Activated naive CD8-positive, alpha-beta T cell treated with anti-CD3 and anti-CD28 coated beads for 36 hours (primary cell): ENCODE measurements at regions not wholly inside any gene's neighbourhood (a gene's known extent, or its start where the extent isn't known, plus 50 kb on each side); places are given as distances from the start of the nearest gene placed in this dataset.

Experiments used
- DNase-seq: peaks from one replicate; pipeline ENCODE4 v3.0.0; 2021
- H3K27ac Mint-ChIP-seq: one replicate; pipeline ENCODE4 v1.8.0; 2022; ENCODE audit warnings: mild to moderate bottlenecking, moderate library complexity, mixed read lengths
- H3K27me3 Mint-ChIP-seq: one replicate; pipeline ENCODE4 v1.8.0; 2022; ENCODE audit warnings: mild to moderate bottlenecking, mixed read lengths
- H3K36me3 Mint-ChIP-seq: one replicate; pipeline ENCODE4 v1.8.0; 2021; ENCODE audit warnings: mild to moderate bottlenecking, mixed read lengths
- H3K4me1 Mint-ChIP-seq: one replicate; pipeline ENCODE4 v1.8.0; 2021; ENCODE audit warnings: mixed read lengths
- H3K4me3 Mint-ChIP-seq: one replicate; pipeline ENCODE4 v1.8.0; 2022; ENCODE audit warnings: mild to moderate bottlenecking, moderate library complexity, mixed read lengths
- H3K9me3 Mint-ChIP-seq: one replicate; pipeline ENCODE4 v1.8.0; 2022; ENCODE audit warnings: mixed read lengths

DNA sequence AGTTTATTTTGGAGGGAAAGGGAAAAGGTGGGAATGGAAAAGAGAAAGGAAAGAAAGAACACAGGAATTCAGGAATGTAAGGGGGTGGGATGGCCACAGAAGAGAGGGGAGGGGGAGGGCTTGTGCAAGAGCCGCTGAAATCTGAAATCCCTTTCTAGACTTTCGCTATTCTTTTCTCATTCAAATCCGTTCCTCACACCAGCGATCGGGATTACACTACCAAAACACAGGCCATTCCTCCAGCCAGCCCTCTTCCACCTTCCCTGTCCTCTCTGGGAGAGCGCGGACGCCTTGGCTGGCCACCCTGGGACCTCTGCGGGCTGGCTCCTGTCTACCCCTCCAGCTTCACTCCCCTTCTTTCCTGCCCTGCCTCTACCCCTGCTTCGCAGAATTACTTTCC is 102.3 kb downstream of the CDCA7 start:
- Mint-ChIP-seq H3K9me3 (no peaks in the 10 kb centered on the region), H3K36me3 (no peaks in the 10 kb centered on the region), H3K4me3 (no peak overlapping the region), H3K27ac (no peak overlapping the region), H3K4me1 (no peaks in the 10 kb centered on the region), H3K27me3 (peaks cover 21% of the 10 kb centered on the region)
- no peak for DNase-seq

DNA sequence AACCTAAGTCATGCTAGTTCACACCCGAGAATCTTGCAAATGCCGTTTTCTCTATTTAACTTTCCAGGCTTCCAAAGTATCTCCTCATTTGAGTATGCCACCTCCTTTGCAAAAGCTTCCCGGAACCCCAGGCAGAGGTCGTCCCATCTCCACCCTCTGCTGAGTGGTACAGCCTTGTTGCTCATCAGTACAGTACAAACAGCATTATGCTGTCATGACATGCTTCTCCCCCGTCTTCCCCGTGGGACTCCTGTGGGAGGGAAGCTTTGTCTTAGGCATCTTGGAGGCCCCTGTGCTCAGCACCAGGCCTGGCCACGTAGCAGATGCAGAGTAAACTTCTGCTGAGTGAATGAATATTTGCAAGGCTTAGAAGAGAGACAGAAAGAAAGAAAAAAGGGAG is 102.7 kb downstream of the CDCA7 start:
- Mint-ChIP-seq H3K27me3 (peaks cover 24% of the 10 kb centered on the region), H3K9me3 (no peaks in the 10 kb centered on the region), H3K4me1 (no peaks in the 10 kb centered on the region), H3K4me3 (no peak overlapping the region), H3K27ac (no peak overlapping the region), H3K36me3 (no peaks in the 10 kb centered on the region)
- no peak for DNase-seq

DNA sequence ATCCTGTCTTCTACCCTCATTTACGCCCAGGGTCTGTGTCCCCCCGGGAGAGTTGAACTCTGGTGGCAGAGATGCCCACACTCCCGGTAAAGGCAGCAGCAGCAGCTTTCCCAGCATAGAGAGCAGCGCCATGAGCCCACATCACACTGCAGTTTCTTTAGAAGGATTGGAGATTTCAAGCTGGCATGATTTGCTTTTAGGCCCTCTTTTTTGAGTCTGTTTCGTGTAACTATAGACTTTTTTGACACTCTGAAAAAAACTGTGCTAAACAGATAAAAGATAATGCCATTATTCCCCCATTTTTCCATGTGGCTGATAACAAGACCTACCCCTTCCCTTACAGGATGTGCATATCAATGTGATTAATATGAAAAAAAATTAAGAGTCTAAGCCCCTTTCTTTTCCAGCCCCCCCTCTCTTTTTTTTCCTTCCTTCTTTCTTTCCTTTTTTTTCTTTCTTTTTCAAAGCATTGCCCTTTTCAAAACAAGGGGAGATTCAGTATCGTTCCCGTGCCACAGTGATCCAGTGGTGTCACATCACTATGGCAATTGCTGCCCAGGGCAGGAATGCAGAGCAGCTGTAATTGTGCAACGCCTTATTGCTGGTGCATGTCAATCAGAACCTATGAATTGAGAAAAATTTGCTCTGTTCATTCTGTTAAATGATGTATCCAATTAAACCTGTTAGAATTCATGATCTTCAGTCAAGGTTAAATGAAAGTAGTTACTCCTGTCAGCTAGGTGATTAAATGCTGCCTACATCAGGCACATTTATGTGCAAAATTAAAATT is 104.5 kb downstream of the CDCA7 start:
- no peaks in the 10 kb centered on the region for H3K9me3 Mint-ChIP-seq

DNA sequence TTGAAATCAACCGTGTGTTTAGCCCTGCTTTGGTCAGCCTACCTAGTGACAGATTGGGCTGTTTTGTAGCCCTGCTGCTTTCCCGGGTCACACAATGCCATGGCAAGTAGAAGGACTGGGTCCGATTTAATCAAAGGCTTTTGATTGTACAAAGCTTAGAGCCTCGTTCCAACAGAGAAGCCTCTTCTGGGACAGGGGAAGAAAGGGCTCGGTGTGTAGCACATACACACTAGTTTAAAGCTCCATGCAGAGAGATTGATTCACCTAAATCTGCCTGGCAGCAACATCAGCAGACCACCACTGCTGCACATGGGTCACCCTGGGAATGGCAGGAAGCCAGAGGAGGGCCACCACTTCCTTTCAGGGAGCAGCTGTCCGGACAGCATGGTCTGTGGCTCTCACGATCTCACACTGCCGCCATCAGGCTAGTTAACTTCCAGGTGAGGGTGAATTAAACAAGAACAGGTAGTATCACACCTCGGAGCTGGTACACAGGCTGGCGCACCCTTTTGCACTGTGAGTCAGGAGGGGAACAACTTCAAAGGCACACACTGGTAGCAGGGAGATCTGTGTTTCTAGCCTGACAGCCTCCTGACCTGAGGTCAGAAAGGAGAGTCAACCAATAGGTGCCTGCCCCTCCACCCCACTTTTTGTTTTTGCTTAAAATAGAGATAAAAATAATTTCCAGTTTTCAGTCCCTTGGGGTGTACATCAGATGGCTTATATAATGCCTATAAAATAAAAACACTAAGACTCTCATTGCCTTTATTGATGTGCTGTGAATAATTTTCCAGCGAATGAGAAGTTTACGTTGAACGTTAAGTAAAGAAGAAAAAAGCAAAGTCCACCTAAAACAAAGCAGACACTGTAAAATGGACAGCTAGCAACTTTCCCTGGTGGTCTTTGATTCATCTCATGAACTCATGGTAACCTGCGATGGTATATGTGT is 108.5 kb downstream of the CDCA7 start:
- Mint-ChIP-seq H3K36me3 (no peaks in the 10 kb centered on the region), H3K27me3 (peaks cover 27% of the 10 kb centered on the region), H3K4me3 (no peak overlapping the region), H3K9me3 (no peaks in the 10 kb centered on the region), H3K4me1 (no peaks in the 10 kb centered on the region), H3K27ac (no peak overlapping the region)
- DNase-seq = no peak

More for the DNA sequence above, 104.5 kb downstream of the CDCA7 start:
- no peaks in the 10 kb centered on the region for H3K36me3 Mint-ChIP-seq
- DNase-seq = no peak
- peaks cover 26% of the 10 kb centered on the region for H3K27me3 Mint-ChIP-seq
- H3K4me1 Mint-ChIP-seq = no peaks in the 10 kb centered on the region
- H3K4me3 Mint-ChIP-seq = no peak overlapping the region
- no peak overlapping the region for H3K27ac Mint-ChIP-seq

DNA sequence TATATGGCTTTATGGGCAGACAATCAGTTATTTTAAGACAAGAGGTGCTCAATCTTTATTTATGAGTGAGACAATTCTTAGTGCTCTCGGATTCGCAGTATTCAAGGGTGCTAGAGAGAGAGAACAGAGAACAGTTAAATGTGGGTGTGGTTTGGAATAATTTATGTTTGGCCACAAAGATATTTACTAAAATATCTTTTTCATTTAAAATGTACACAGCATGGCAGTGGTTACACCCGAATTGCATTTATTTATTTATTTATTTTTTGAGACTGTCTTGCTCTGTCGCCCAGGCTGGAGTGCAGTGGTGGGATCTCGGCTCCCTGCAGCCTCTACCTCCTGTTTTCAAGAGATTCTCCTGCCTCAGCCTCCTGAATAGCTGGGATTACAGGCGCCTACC is 109.2 kb downstream of the CDCA7 start:
- Mint-ChIP-seq H3K4me1 (no peaks in the 10 kb centered on the region), H3K36me3 (no peaks in the 10 kb centered on the region), H3K27ac (no peak overlapping the region), H3K4me3 (no peak overlapping the region), H3K9me3 (no peaks in the 10 kb centered on the region), H3K27me3 (peaks cover 27% of the 10 kb centered on the region)
- DNase-seq = no peak

DNA sequence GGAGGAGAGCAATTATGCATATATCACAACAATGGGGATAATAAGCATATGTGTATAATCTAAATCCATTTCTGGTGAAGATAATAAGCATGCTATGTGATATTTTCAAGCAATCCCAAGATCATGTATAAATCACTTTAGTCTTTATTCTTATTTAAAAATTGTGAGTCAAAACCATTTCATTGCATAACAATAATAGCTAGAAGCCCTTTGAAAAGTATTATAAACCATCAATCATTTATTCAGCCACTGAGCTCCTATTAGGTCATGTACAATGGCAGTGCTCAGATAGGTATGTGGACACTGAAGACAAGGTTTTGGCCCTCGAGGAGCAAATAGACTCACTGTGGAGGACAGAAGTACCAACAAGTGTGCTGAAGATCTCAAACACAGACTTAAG is 113.1 kb downstream of the CDCA7 start:
- Mint-ChIP-seq H3K27me3 (peaks cover 18% of the 10 kb centered on the region), H3K36me3 (no peaks in the 10 kb centered on the region), H3K27ac (no peak overlapping the region), H3K4me1 (no peaks in the 10 kb centered on the region), H3K4me3 (no peak overlapping the region), H3K9me3 (peaks cover 3% of the 10 kb centered on the region)
- DNase-seq = no peak

DNA sequence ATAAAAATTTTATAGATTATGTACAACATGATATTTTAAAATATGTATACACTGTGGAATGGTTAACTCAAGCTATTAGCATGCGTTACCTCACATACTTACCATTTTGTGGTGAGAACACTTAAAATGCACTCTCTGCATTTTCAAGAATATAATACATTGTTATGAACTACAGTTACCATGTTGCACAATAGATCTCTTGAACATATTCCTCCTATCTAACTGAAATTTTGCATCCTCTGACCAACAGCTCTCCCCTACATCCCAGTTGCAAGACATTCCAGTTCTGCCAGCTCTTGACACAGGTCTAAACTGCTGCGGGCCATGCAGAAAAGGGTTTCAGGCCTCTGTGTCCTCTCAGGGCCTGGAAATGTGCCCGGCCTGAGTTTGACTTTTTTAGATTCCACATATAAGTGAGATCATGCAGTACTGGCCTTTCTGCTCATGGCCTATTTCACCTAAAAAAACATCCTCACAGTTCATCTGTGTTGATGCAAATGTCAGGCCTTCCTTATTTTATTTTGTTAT is 113.7 kb downstream of the CDCA7 start:
- DNase-seq = no peak
- Mint-ChIP-seq H3K36me3 (no peaks in the 10 kb centered on the region), H3K4me1 (no peaks in the 10 kb centered on the region), H3K4me3 (no peak overlapping the region), H3K27me3 (peaks cover 19% of the 10 kb centered on the region), H3K9me3 (peaks cover 3% of the 10 kb centered on the region), H3K27ac (no peak overlapping the region)

DNA sequence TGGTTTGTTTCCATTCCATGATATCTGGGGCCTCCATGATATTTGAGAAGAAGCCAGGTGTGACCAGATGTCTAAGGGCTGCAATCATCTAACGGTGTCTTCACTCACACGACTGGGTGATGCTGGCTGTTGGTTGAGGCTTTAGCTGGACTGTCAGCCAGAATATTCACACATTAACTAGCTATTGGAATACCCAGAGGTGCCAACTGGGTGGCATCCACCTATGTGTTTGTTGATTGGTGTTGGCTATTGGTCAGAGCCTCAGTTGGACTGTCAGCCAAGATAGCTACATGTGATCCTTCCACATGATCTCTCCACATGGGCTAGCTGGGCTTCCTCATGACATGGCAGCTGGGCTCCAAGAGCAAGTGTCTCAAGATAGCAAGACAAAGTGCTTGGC is 117.4 kb downstream of the CDCA7 start:
- peaks cover 3% of the 10 kb centered on the region for H3K9me3 Mint-ChIP-seq
- no peak overlapping the region for H3K4me3 Mint-ChIP-seq
- no peaks in the 10 kb centered on the region for H3K36me3 Mint-ChIP-seq
- no peak for DNase-seq
- no peak overlapping the region for H3K27ac Mint-ChIP-seq
- peaks cover 24% of the 10 kb centered on the region for H3K27me3 Mint-ChIP-seq
- no peaks in the 10 kb centered on the region for H3K4me1 Mint-ChIP-seq

DNA sequence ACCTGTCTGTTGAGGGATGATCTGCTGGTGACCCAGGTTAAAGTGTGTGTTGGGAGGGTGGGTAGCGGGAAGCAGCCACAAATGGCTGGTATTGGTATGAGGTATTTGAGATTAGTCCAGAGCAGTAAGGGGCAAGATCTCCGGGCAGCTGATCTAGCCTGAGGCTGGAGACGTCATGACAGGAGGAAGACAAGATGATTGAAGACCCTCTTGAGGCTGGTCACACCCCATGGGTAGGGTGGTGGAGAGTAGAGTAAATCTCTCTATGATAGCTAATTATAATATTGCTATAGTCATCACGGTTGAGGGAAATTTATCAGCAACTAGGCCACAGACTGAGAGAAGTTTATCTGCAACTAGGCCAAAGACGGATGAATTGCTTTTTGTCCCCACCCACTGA is 128.5 kb downstream of the CDCA7 start:
- Mint-ChIP-seq H3K27me3 (no peaks in the 10 kb centered on the region), H3K4me1 (no peaks in the 10 kb centered on the region), H3K27ac (no peak overlapping the region), H3K4me3 (no peak overlapping the region), H3K9me3 (no peaks in the 10 kb centered on the region), H3K36me3 (no peaks in the 10 kb centered on the region)
- DNase-seq = no peak

DNA sequence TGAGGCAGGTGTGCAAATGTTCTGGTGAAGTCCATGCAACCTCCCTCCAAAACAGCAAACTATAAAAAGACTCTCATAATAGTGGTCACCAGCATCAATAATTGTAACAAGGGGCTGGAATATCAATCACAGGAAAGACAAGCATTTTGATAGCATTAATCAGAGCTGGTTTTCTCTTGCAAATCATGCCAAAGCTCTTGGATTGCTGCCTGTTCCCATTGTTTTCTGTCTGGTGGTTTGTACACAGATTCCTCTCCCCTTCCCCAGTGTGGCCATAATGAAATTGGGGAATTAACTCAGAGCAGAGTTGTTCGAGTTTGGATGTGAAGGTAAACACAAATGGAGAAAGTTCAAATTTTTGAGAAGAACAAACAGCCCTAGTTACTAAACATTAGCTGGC is 134.2 kb downstream of the CDCA7 start:
- Mint-ChIP-seq H3K4me3 (no peak overlapping the region), H3K27ac (no peak overlapping the region), H3K36me3 (no peaks in the 10 kb centered on the region), H3K27me3 (peaks cover 21% of the 10 kb centered on the region), H3K4me1 (no peaks in the 10 kb centered on the region), H3K9me3 (no peaks in the 10 kb centered on the region)
- DNase-seq = no peak

DNA sequence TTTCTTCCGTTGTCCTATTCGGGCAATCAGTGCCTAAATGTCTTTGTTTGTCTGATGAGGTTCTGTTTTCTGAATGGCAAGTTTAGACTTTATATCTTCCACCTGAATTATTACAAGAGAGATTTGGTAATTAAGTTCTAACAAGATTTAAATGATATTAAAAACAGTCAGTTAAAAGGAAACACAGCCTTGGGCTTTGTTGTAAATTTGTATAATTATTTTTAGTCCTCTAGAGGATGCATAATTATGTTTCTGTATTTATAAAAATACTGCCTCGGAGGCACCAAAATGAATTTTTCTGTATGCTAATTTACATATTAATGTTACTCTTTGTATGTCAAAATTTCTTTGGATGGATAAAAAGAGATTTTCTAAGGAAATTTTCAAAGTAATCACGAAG is 136.7 kb downstream of the CDCA7 start:
- Mint-ChIP-seq H3K4me1 (no peaks in the 10 kb centered on the region), H3K36me3 (no peaks in the 10 kb centered on the region), H3K27ac (no peak overlapping the region), H3K4me3 (no peak overlapping the region), H3K9me3 (no peaks in the 10 kb centered on the region), H3K27me3 (peaks cover 21% of the 10 kb centered on the region)
- no peak for DNase-seq

DNA sequence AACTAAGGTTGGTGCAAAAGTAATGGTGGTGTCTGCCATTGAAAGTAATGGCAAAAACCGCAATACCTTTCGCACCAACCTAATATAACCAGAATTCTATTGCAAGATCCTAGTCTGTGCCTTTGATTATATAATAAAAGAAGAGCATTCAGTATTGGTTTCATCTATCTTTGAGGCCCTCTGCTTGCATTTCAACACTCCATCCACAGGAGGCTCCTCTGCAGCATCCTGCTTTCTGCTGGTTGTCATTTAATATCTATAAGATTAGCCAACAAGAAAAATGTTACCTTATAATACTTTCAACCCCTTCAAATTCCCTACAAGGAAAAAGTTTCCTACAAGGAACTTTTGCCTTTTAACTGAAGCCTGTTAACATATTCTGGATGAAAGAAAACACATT is 139.2 kb downstream of the CDCA7 start:
- DNase-seq = no peak
- Mint-ChIP-seq H3K4me1 (no peaks in the 10 kb centered on the region), H3K4me3 (no peak overlapping the region), H3K27ac (no peak overlapping the region), H3K9me3 (no peaks in the 10 kb centered on the region), H3K36me3 (no peaks in the 10 kb centered on the region), H3K27me3 (peaks cover 28% of the 10 kb centered on the region)

DNA sequence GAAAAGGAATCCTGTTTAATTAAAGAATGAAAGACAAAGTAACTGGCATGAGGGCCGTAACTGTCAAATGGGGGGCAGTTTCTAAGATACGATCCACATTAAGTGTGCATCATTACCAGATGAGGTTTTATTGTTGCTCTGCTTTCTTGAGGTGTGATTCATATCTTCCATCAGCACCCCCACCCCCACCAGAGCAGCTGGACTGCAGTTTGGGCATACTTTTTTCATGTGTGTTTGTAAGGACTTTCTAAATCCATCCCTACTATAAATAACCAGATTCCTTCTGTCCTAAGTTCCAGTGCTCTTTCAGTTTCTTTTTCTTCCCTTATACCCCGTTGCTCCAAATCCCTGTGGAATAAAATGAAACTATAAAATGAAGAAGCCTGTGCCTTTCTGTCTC is 142.1 kb downstream of the CDCA7 start:
- no peak overlapping the region for H3K27ac Mint-ChIP-seq

DNA sequence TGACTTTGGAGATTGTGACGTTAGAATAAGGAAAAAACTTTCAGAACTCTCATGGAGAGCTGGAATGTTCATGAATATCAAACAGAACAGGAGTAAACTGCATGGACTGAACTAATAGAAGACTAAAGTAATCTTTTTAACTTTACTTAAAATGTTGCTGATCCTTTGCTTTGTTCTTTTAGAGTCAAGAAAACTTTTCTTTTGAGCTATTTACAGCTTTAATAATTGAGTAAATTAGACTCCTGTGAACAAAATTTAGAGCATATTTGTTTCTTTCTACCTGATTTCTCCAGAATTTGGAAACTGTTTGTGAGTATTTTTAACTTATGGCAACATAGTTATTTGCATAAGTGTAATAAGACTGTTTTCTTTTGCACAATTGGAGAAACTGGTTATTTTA is 146.3 kb downstream of the CDCA7 start:
- peaks cover 22% of the 10 kb centered on the region for H3K27me3 Mint-ChIP-seq
- no peaks in the 10 kb centered on the region for H3K4me1 Mint-ChIP-seq

More for the DNA sequence above, 142.1 kb downstream of the CDCA7 start:
- no peak for DNase-seq
- Mint-ChIP-seq H3K4me1 (no peaks in the 10 kb centered on the region), H3K36me3 (no peaks in the 10 kb centered on the region), H3K27me3 (peaks cover 9% of the 10 kb centered on the region), H3K9me3 (peaks cover 9% of the 10 kb centered on the region), H3K4me3 (no peak overlapping the region)

DNA sequence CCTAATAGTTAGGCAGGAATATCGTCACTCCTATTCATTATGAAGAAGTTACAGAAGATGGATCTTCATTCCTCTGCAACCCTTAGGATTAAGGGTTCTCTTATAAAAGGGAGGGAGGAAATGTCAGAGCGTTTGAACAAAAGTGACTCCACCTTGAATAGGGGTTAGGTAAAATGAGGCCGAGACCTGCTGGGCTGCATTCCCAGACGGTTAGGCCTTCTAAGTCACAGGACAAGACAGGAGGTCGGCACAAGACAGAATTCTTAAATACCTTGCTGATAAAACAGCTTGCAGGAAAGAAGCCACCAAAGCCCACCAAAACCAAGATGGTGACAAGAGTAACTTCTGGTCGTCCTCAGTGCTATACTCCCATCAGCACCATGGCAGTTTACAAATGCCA is 147.6 kb downstream of the CDCA7 start:
- peaks cover 9% of the 10 kb centered on the region for H3K9me3 Mint-ChIP-seq
- no peaks in the 10 kb centered on the region for H3K4me1 Mint-ChIP-seq
- no peaks in the 10 kb centered on the region for H3K36me3 Mint-ChIP-seq
- no peak overlapping the region for H3K27ac Mint-ChIP-seq
- H3K27me3 Mint-ChIP-seq = peaks cover 19% of the 10 kb centered on the region
- DNase-seq = no peak
- no peak overlapping the region for H3K4me3 Mint-ChIP-seq

More for the DNA sequence above, 146.3 kb downstream of the CDCA7 start:
- peaks cover 9% of the 10 kb centered on the region for H3K9me3 Mint-ChIP-seq
- no peak for DNase-seq
- H3K4me3 Mint-ChIP-seq = no peak overlapping the region
- H3K27ac Mint-ChIP-seq = no peak overlapping the region
- H3K36me3 Mint-ChIP-seq = no peaks in the 10 kb centered on the region
